Calu3 (cell line): ENCODE measurements at regions not wholly inside any gene's neighbourhood (a gene's known extent, or its start where the extent isn't known, plus 50 kb on each side); places are given as distances from the start of the nearest gene placed in this dataset.

Experiments
- BruUV-seq: library from RNA; stranded (reverse); fragments of 400-500 nt; replicated peaks from 2 replicates; lab custom pipeline; 2021; lab: Mats Ljungman, UMichigan
- CTCF ChIA-PET: fragments of 300-600 bp; sonication (Branson Sonifier 250); formaldehyde crosslinking; loops from one replicate; lab custom pipeline; 2022; ENCODE audit warnings: antibody characterized with exemption; lab: Charles Lee
- DNase-seq: peaks from one replicate; pipeline ENCODE4 v3.0.0; 2022
- H3K27ac Mint-ChIP-seq: one replicate; pipeline ENCODE4 v1.8.0; 2022; ENCODE audit warnings: mixed read lengths; ENCODE audit not compliant: unreplicated experiment
- H3K27me3 Mint-ChIP-seq: one replicate; pipeline ENCODE4 v1.8.0; 2022; ENCODE audit warnings: mixed read lengths; ENCODE audit not compliant: unreplicated experiment
- H3K36me3 Mint-ChIP-seq: one replicate; pipeline ENCODE4 v1.8.0; 2022; ENCODE audit warnings: mild to moderate bottlenecking, moderate library complexity, mixed read lengths; ENCODE audit not compliant: insufficient read depth, unreplicated experiment
- H3K4me1 Mint-ChIP-seq: one replicate; pipeline ENCODE4 v1.8.0; 2022; ENCODE audit warnings: mild to moderate bottlenecking, low read depth, mixed read lengths; ENCODE audit not compliant: unreplicated experiment
- H3K4me3 Mint-ChIP-seq: one replicate; pipeline ENCODE4 v1.8.0; 2022; ENCODE audit warnings: mild to moderate bottlenecking, low read depth, moderate library complexity, mixed read lengths; ENCODE audit not compliant: unreplicated experiment
- H3K9me3 Mint-ChIP-seq: one replicate; pipeline ENCODE4 v1.8.0; 2022; ENCODE audit warnings: low read depth, mixed read lengths; ENCODE audit not compliant: unreplicated experiment
- intact Hi-C: fragments of 100-400 bp; cut with micrococcal nuclease; formaldehyde crosslinking; loops from one replicate; pipeline ENCODE4 v1.10.0; 2022; ENCODE audit not compliant: unreplicated experiment
- TF ChIP-seq, protein P1 (sequence below): fragments of 200-600 bp; IDR thresholded peaks from one replicate; pipeline ENCODE4 v1.8.0; 2022; ENCODE audit warnings: antibody characterized with exemption; ENCODE audit not compliant: unreplicated experiment

DNA sequence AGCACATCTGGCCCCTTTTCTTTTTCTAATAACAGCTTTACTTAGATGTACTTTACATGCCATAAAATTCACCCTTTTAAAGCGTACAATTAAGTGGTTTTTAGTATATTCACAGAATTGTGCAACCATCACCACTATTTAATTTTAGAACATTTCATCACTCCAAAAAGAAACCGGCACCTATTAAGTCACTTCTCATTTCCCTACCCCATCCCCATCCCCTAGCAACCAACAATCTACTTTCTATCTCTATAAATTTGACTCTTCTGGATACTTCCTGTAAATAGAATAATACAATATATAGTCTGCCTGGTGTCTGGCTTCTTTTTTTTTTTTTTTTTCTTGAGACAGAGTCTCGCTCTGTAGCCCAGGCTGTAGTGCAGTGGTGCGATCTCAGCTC is 59.5 kb upstream of the ENAH start:
- Mint-ChIP-seq H3K9me3 (no peaks in the 10 kb centered on the region), H3K27me3 (peaks cover 2% of the 10 kb centered on the region), H3K27ac (no peak overlapping the region), H3K36me3 (no peaks in the 10 kb centered on the region), H3K4me3 (no peak overlapping the region), H3K4me1 (peaks cover 8% of the 10 kb centered on the region)
- no peak for DNase-seq
- intact Hi-C loops = no loop called here
- TF ChIP-seq, protein P1, sequence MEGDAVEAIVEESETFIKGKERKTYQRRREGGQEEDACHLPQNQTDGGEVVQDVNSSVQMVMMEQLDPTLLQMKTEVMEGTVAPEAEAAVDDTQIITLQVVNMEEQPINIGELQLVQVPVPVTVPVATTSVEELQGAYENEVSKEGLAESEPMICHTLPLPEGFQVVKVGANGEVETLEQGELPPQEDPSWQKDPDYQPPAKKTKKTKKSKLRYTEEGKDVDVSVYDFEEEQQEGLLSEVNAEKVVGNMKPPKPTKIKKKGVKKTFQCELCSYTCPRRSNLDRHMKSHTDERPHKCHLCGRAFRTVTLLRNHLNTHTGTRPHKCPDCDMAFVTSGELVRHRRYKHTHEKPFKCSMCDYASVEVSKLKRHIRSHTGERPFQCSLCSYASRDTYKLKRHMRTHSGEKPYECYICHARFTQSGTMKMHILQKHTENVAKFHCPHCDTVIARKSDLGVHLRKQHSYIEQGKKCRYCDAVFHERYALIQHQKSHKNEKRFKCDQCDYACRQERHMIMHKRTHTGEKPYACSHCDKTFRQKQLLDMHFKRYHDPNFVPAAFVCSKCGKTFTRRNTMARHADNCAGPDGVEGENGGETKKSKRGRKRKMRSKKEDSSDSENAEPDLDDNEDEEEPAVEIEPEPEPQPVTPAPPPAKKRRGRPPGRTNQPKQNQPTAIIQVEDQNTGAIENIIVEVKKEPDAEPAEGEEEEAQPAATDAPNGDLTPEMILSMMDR = no peak
- CTCF ChIA-PET = interaction anchor here (0.7 to 1.5 kb wide), 3 partner anchors 17 to 95 kb away, joined by 3 to 5 read pairs (median 4); no protein-coding TSS in a partner anchor
- no TSS peak for BruUV-seq

DNA sequence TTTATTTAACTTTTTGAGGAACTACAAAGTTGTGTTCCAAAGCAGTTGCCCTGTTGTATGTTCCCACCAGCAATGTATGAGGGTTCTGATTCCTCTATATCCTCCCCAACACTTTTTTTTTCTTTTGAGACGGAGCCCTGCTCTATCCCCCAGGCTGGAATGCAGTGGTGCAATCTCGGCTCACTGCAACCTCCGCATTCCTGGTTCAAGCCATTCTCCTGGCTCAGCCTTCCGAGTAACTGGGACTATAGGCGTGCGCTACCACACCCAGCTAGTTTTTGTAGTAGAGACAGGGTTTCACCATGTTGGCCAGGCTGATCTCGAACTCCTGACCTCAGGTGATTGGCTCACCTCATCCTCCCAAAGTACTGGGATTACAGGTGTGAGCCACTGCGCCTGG is 60.4 kb upstream of the ENAH start:
- no peak for DNase-seq
- Mint-ChIP-seq H3K4me1 (peaks cover 8% of the 10 kb centered on the region), H3K27ac (no peak overlapping the region), H3K9me3 (no peaks in the 10 kb centered on the region), H3K27me3 (peaks cover 11% of the 10 kb centered on the region), H3K36me3 (no peaks in the 10 kb centered on the region), H3K4me3 (no peak overlapping the region)
- BruUV-seq = no TSS peak
- TF ChIP-seq, protein P1 = no peak
- intact Hi-C loops = no loop called here
- CTCF ChIA-PET = interaction anchor here (0.7 kb wide), 1 partner anchor 59 kb away, joined by 8 read pairs; no protein-coding TSS in a partner anchor

DNA sequence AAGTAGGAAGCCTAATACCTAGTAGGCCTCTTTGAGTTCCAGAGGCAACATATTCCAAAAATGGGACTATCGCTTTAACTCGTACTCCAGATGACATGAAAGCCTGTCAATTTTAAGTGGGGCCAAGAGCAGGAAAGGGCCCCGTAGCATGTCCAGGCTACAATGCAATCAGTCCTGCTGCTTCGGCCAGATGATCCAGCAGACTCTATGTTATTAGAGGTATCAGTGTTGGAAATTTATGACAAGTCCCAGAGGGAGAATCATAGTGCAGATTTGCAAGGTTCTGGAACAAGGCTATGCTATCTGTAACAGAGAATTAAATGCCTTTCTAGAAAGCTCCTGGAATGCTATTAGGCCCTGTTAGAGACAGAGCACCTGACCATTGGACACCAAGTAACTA is 56.7 kb upstream of the SRP9 start:
- Mint-ChIP-seq H3K27me3 (peaks cover 12% of the 10 kb centered on the region), H3K27ac (no peak overlapping the region), H3K4me3 (no peak overlapping the region), H3K36me3 (no peaks in the 10 kb centered on the region), H3K9me3 (no peaks in the 10 kb centered on the region), H3K4me1 (no peaks in the 10 kb centered on the region)
- no peak for DNase-seq
- TF ChIP-seq, protein P1 = no peak
- no TSS peak for BruUV-seq
- CTCF ChIA-PET = no interaction called here
- intact Hi-C loops = no loop called here

DNA sequence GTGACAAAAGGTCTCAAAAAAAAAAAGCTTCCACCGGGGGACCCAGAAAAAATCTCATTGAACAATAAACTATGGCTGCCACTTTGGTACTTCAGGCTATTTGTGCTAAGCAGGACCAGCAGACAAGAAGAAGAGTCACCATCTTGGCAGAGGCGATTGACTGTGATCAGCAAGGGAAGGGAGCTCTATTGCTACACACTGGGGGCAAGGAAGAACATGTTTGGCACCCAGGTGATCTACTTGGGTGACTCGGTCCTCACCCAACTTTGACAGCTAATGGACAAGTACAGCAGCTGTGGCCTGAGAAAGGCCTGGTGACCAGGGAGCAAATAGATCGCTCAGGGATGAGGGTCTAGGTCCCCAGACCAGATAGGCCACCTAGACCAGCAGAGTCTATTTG is 53.4 kb upstream of the SRP9 start:
- no peak overlapping the region for H3K27ac Mint-ChIP-seq
- DNase-seq = no peak
- CTCF ChIA-PET = interaction anchor here (0.6 to 0.8 kb wide), 2 partner anchors 9 to 22 kb away, joined by 3 to 4 read pairs; no protein-coding TSS in a partner anchor
- no peaks in the 10 kb centered on the region for H3K27me3 Mint-ChIP-seq
- no peak overlapping the region for H3K4me3 Mint-ChIP-seq
- no TSS peak for BruUV-seq
- intact Hi-C loops = no loop called here
- H3K9me3 Mint-ChIP-seq = no peaks in the 10 kb centered on the region
- H3K36me3 Mint-ChIP-seq = no peaks in the 10 kb centered on the region
- no peaks in the 10 kb centered on the region for H3K4me1 Mint-ChIP-seq
- TF ChIP-seq, protein P1 = no peak
